ENCODE measurements at regions not wholly inside any gene's neighbourhood (a gene's known extent, or its start where the extent isn't known, plus 50 kb on each side); places are given as distances from the start of the nearest gene placed in this dataset.

DNA sequence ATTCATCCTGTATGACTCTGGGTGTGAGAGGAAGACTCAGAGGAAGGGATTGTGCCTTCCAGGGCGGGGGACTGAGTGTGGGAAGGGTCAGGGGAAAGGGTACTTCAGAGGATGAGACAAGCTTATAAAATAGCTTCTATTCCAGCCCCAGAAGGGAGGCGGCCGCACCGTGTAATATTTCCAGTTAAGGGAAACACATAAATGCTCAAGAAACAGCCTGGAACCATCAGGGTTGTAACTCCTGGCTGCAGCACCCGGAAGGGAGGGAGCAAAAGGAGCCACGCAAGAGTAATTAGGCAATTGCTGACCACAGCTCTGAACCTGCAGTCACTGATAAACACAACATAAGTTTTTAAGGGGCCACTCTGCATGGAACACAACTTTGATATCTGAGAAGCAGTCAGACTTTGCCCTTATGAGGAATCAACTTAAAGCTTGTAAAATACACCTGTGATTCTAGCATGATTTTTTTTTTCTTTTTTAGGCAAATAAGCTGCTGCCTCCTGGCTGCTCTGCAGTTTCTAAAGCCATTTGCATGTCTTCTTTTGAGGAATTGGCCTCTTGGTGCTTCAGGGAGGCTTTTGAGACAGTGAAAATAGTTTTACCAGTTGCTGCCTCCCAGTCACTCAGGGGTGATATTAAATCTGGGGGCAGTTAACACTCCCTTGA, 382.7 kb downstream of the ENC1 start:
- TF ChIP-seq POLR2A (IDR thresholded peaks at IDR 0.05; ENCODE audit: borderline replicate concordance, extremely low read depth, insufficient read depth, insufficient read length) = no peak
- TF ChIP-seq CTCF (IDR thresholded peaks at IDR 0.05 in 2 of 3, conservative IDR thresholded peaks at IDR 0.05 in 1 of 3; ENCODE audit: borderline replicate concordance in 1 of 3, insufficient read depth in 1 of 3, low read depth in 2 of 3, low read length in 2 of 3) = no peak
- TF ChIP-seq ZBTB33 (IDR thresholded peaks at IDR 0.05; ENCODE audit: extremely low read depth, insufficient replicate concordance, low read length) = no peak
- TF ChIP-seq MAX (IDR thresholded peaks at IDR 0.05) = no peak
- no peak for TF ChIP-seq ZFX (IDR thresholded peaks at IDR 0.05)
- TF ChIP-seq RAD21 (IDR thresholded peaks at IDR 0.05; ENCODE audit: low read depth) = no peak
- no peak for TF ChIP-seq SIN3A (IDR thresholded peaks at IDR 0.05; ENCODE audit: low read depth)
- TF ChIP-seq EZH2 (IDR thresholded peaks at IDR 0.05) = no peak
- no peak for TF ChIP-seq EGR1 (IDR thresholded peaks at IDR 0.05; ENCODE audit: low read depth)
- no peak for TF ChIP-seq POLR2AphosphoS5 (IDR thresholded peaks at IDR 0.05; ENCODE audit: low read depth, low read length)
